ENCODE measurements at regions not wholly inside any gene's neighbourhood (a gene's known extent, or its start where the extent isn't known, plus 50 kb on each side); places are given as distances from the start of the nearest gene placed in this dataset.

GRCh38 chr2:216571909-216572513 is 61.2 kb upstream of the IGFBP2 start:
- TF ChIP-seq CTCF (conservative IDR thresholded peaks at IDR 0.05; ENCODE audit: low read depth, low read length) (no peak), EZH2 (IDR thresholded peaks at IDR 0.05; ENCODE audit: low read length, unreplicated experiment) (no peak)
